ENCODE measurements at regions not wholly inside any gene's neighbourhood (a gene's known extent, or its start where the extent isn't known, plus 50 kb on each side); places are given as distances from the start of the nearest gene placed in this dataset.

DNA sequence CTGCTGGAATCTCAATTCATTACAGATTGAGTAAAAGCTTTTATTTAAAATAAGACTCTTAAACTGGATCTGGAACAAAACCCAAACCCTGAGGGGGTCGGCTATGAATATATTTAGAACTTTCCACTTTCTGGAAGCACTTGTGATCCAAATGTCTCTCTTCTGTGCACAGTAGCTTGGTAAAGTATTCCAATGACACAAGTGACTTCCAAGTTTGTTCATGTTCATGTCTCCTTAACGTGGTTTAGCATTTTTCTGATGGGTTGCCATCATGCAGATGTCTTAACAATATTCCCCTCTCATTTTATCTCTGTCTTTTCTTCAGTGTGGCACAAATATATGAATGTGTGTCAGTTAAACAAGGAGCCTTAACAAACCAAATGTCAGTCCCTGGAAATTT, 191.9 kb upstream of the SORCS1 start:
- TF ChIP-seq, protein P1, sequence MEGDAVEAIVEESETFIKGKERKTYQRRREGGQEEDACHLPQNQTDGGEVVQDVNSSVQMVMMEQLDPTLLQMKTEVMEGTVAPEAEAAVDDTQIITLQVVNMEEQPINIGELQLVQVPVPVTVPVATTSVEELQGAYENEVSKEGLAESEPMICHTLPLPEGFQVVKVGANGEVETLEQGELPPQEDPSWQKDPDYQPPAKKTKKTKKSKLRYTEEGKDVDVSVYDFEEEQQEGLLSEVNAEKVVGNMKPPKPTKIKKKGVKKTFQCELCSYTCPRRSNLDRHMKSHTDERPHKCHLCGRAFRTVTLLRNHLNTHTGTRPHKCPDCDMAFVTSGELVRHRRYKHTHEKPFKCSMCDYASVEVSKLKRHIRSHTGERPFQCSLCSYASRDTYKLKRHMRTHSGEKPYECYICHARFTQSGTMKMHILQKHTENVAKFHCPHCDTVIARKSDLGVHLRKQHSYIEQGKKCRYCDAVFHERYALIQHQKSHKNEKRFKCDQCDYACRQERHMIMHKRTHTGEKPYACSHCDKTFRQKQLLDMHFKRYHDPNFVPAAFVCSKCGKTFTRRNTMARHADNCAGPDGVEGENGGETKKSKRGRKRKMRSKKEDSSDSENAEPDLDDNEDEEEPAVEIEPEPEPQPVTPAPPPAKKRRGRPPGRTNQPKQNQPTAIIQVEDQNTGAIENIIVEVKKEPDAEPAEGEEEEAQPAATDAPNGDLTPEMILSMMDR (IDR thresholded peaks at IDR 0.05; ENCODE audit: insufficient read depth, low read length, poor library complexity, severe bottlenecking), result no peak
- H3K4me3 ChIP-seq (ENCODE audit: low read depth, low read length), result no peak overlapping the region
- no peaks in the 10 kb centered on the region for H3K27me3 ChIP-seq (ENCODE audit: control insufficient read depth, insufficient read depth, low read length)
- no peak for DNase-seq (ENCODE audit: low read depth)
- no peaks in the 10 kb centered on the region for H3K36me3 ChIP-seq (ENCODE audit: control insufficient read depth, insufficient read depth, low read length)

DNA sequence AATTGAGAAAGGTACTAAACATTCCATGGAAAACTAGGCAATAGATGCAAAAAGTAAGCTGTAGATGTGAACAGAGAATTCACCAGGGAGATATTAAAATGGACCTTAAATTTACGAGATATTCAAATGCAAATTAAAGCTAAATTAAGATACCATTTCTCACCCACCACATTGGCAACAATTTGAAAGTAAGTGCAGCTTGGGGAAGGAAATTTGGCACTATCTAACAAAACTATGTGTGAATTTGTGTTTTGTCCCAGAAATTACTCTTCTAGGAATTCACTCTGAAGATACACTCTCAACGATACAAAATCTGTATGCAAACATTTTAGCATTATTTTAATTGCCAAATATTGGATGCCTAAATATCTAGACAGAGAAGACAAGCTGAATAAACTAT, 178.2 kb upstream of the SORCS1 start:
- no peaks in the 10 kb centered on the region for H3K36me3 ChIP-seq (ENCODE audit: control insufficient read depth, insufficient read depth, low read length)
- H3K4me3 ChIP-seq (ENCODE audit: low read depth, low read length), result no peak overlapping the region
- no peaks in the 10 kb centered on the region for H3K27me3 ChIP-seq (ENCODE audit: control insufficient read depth, insufficient read depth, low read length)
- DNase-seq (ENCODE audit: low read depth), result no peak
- TF ChIP-seq, protein P1 (IDR thresholded peaks at IDR 0.05; ENCODE audit: insufficient read depth, low read length, poor library complexity, severe bottlenecking), result no peak

DNA sequence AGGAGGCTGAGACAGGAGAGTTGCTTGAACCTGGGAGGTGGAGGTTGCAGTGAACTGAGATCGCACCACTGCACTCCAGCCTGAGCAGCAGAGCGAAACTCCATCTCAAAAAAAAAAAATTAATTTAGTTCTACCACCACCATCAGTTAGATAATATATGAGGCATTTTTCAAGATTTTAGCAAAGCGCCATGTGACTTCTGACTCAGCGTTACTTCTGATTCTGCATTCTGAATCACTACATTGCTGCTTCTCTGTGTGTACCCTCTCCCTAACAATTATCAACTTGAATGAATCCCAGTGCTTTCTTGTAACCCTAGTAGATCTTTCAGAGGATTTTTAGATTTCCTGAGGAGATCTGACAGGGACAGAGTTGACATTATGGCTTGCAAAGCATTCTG, 176.8 kb upstream of the SORCS1 start:
- TF ChIP-seq, protein P1 (IDR thresholded peaks at IDR 0.05; ENCODE audit: insufficient read depth, low read length, poor library complexity, severe bottlenecking), result no peak
- peak; percentile 7 for DNase-seq (ENCODE audit: low read depth)
- no peaks in the 10 kb centered on the region for H3K36me3 ChIP-seq (ENCODE audit: control insufficient read depth, insufficient read depth, low read length)
- no peaks in the 10 kb centered on the region for H3K27me3 ChIP-seq (ENCODE audit: control insufficient read depth, insufficient read depth, low read length)
- H3K4me3 ChIP-seq (ENCODE audit: low read depth, low read length), result no peak overlapping the region

DNA sequence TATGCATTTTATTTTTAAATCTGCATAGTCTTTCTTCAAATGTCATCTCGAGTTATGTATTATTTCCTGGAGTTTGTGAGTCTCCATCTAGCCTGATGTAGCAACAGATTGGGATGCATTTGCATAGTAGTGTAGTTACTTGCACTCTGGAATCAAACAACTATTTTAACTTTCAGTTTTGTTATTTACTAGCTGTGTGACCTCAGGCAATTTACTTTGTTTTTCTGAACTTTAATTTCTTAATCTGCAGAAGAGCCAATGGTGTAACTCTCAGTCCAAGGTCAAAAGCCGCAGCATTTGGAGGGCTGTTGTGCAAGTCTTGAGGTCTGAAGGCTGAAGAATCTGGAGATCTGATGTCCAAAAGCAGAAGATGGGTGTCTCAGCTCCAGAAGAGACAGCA, 175.8 kb upstream of the SORCS1 start:
- no peak overlapping the region for H3K4me3 ChIP-seq (ENCODE audit: low read depth, low read length)
- H3K36me3 ChIP-seq (ENCODE audit: control insufficient read depth, insufficient read depth, low read length), result no peaks in the 10 kb centered on the region
- TF ChIP-seq, protein P1 (IDR thresholded peaks at IDR 0.05; ENCODE audit: insufficient read depth, low read length, poor library complexity, severe bottlenecking), result no peak
- no peak for DNase-seq (ENCODE audit: low read depth)
- no peaks in the 10 kb centered on the region for H3K27me3 ChIP-seq (ENCODE audit: control insufficient read depth, insufficient read depth, low read length)

DNA sequence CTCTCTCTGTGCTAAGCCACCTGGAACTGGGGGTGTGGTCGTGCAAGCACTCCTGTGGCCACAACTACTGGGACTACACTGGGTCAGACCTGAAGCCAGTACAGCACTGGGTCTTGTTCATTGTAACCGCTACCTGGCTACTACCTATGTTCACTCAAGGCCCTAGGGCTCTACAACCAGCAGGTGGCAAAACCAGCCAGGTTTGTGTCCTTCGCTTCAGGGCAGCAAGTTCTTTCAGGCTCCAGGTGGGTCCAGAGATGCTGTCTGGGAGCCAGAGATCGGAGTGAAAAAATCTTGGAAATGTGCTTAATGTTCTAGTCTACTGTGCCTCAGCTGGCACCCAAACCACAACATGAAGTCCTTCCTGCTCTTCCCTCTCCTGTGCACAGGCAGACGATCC, 171.6 kb upstream of the SORCS1 start:
- H3K36me3 ChIP-seq (ENCODE audit: control insufficient read depth, insufficient read depth, low read length), result no peaks in the 10 kb centered on the region
- TF ChIP-seq, protein P1 (IDR thresholded peaks at IDR 0.05; ENCODE audit: insufficient read depth, low read length, poor library complexity, severe bottlenecking), result no peak
- no peak for DNase-seq (ENCODE audit: low read depth)
- no peaks in the 10 kb centered on the region for H3K27me3 ChIP-seq (ENCODE audit: control insufficient read depth, insufficient read depth, low read length)
- H3K4me3 ChIP-seq (ENCODE audit: low read depth, low read length), result no peak overlapping the region

DNA sequence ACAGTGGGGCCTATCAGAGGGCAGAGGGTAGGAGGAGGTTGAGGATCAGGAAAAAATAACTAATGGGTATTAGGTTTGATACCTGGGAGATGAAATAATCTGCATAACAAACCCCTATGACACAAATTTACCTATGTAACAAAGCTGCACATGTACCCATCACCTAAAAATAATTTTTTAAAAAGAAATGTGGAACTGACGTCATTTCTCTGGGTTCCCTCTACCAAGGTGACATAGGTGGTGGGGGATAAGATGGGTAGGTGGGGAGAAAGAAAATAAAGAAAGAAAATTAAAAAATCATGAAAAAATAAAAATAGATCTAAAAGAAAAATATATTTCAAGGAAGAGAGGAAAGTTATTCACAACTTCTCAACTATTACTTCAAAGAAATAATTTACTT, 153.1 kb upstream of the SORCS1 start:
- no peaks in the 10 kb centered on the region for H3K27me3 ChIP-seq (ENCODE audit: control insufficient read depth, insufficient read depth, low read length)
- DNase-seq (ENCODE audit: low read depth), result no peak
- H3K36me3 ChIP-seq (ENCODE audit: control insufficient read depth, insufficient read depth, low read length), result no peaks in the 10 kb centered on the region
- TF ChIP-seq, protein P1 (IDR thresholded peaks at IDR 0.05; ENCODE audit: insufficient read depth, low read length, poor library complexity, severe bottlenecking), result no peak
- H3K4me3 ChIP-seq (ENCODE audit: low read depth, low read length), result no peak overlapping the region
